ENCODE measurements at regions not wholly inside any gene's neighbourhood (a gene's known extent, or its start where the extent isn't known, plus 50 kb on each side); places are given as distances from the start of the nearest gene placed in this dataset.
"Not testable (repeated sequence)": the region's sequence is repeated elsewhere in the genome, so short reads cannot be mapped to it uniquely, and the experiment has no call there.

GRCh38 chr2:125004106-125004800 lies 979.2 kb downstream of the CNTNAP5 start:
- no peaks in the 10 kb centered on the region for H3K4me1 Mint-ChIP-seq
- H3K27ac Mint-ChIP-seq: no peak overlapping the region
- H3K4me3 Mint-ChIP-seq: no peak overlapping the region
- H3K27me3 Mint-ChIP-seq: no peaks in the 10 kb centered on the region
- no peak for ATAC-seq
- H3K9me3 Mint-ChIP-seq: peaks cover 4% of the 10 kb centered on the region
- no peaks in the 10 kb centered on the region for H3K36me3 Mint-ChIP-seq

GRCh38 chr2:125006676-125007075 lies 981.6 kb downstream of the CNTNAP5 start:
- Mint-ChIP-seq H3K4me1 (no peaks in the 10 kb centered on the region), H3K4me3 (no peak overlapping the region), H3K27me3 (no peaks in the 10 kb centered on the region), H3K9me3 (peaks cover 7% of the 10 kb centered on the region), H3K27ac (no peak overlapping the region), H3K36me3 (no peaks in the 10 kb centered on the region)
- ATAC-seq: no peak

- ATAC-seq, H3K27ac Mint-ChIP-seq, H3K4me1 Mint-ChIP-seq, H3K27me3 Mint-ChIP-seq, H3K36me3 Mint-ChIP-seq, H3K4me3 Mint-ChIP-seq: not testable (repeated sequence)
- peaks cover 22% of the 10 kb centered on the region for H3K9me3 Mint-ChIP-seq
These were observed 1003.6 kb downstream of the CNTNAP5 start for GRCh38 chr2:125028721-125029120.

GRCh38 chr2:125033871-125034270 lies 1008.8 kb downstream of the CNTNAP5 start:
- H3K27ac Mint-ChIP-seq: no peak overlapping the region
- no peaks in the 10 kb centered on the region for H3K4me1 Mint-ChIP-seq
- H3K36me3 Mint-ChIP-seq: no peaks in the 10 kb centered on the region
- H3K4me3 Mint-ChIP-seq: no peak overlapping the region
- H3K27me3 Mint-ChIP-seq: no peaks in the 10 kb centered on the region
- H3K9me3 Mint-ChIP-seq: peaks cover 18% of the 10 kb centered on the region
- no peak for ATAC-seq

- Mint-ChIP-seq H3K4me3 (no peak overlapping the region), H3K27me3 (no peaks in the 10 kb centered on the region), H3K9me3 (peaks cover 14% of the 10 kb centered on the region), H3K4me1 (no peaks in the 10 kb centered on the region), H3K27ac (no peak overlapping the region), H3K36me3 (no peaks in the 10 kb centered on the region)
- ATAC-seq: no peak
These were observed 1012.1 kb downstream of the CNTNAP5 start for GRCh38 chr2:125037135-125037653.

- Mint-ChIP-seq H3K4me3 (no peak overlapping the region), H3K27me3 (no peaks in the 10 kb centered on the region), H3K36me3 (no peaks in the 10 kb centered on the region), H3K27ac (no peak overlapping the region), H3K4me1 (no peaks in the 10 kb centered on the region), H3K9me3 (peaks cover 6% of the 10 kb centered on the region)
- no peak for ATAC-seq
These were observed 1016.8 kb downstream of the CNTNAP5 start for GRCh38 chr2:125041846-125042245.

GRCh38 chr2:125042727-125043126 lies 1017.6 kb downstream of the CNTNAP5 start:
- Mint-ChIP-seq H3K36me3 (no peaks in the 10 kb centered on the region), H3K9me3 (peaks cover 6% of the 10 kb centered on the region), H3K4me3 (no peak overlapping the region), H3K27ac (no peak overlapping the region), H3K4me1 (no peaks in the 10 kb centered on the region), H3K27me3 (no peaks in the 10 kb centered on the region)
- ATAC-seq: no peak

- no peak for ATAC-seq
- Mint-ChIP-seq H3K27ac (no peak overlapping the region), H3K9me3 (peaks cover 6% of the 10 kb centered on the region), H3K27me3 (no peaks in the 10 kb centered on the region), H3K36me3 (no peaks in the 10 kb centered on the region), H3K4me3 (no peak overlapping the region), H3K4me1 (no peaks in the 10 kb centered on the region)
These were observed 1045.8 kb downstream of the CNTNAP5 start for GRCh38 chr2:125070726-125071505.

- Mint-ChIP-seq H3K9me3 (peaks cover 6% of the 10 kb centered on the region), H3K36me3 (no peaks in the 10 kb centered on the region), H3K27me3 (no peaks in the 10 kb centered on the region), H3K4me3 (no peak overlapping the region), H3K4me1 (no peaks in the 10 kb centered on the region), H3K27ac (no peak overlapping the region)
- ATAC-seq: no peak
These were observed 1048.4 kb downstream of the CNTNAP5 start for GRCh38 chr2:125073440-125073839.

GRCh38 chr2:125085904-125086303 lies 1060.8 kb downstream of the CNTNAP5 start:
- peaks cover 14% of the 10 kb centered on the region for H3K9me3 Mint-ChIP-seq
- H3K4me3 Mint-ChIP-seq: no peak overlapping the region
- H3K27ac Mint-ChIP-seq: no peak overlapping the region
- no peaks in the 10 kb centered on the region for H3K27me3 Mint-ChIP-seq
- no peaks in the 10 kb centered on the region for H3K36me3 Mint-ChIP-seq
- ATAC-seq: no peak
- no peaks in the 10 kb centered on the region for H3K4me1 Mint-ChIP-seq

GRCh38 chr2:125086313-125087184 lies 1061.5 kb downstream of the CNTNAP5 start:
- Mint-ChIP-seq H3K4me1 (no peaks in the 10 kb centered on the region), H3K27ac (no peak overlapping the region), H3K4me3 (no peak overlapping the region), H3K9me3 (peaks cover 14% of the 10 kb centered on the region), H3K36me3 (no peaks in the 10 kb centered on the region), H3K27me3 (no peaks in the 10 kb centered on the region)
- ATAC-seq: no peak

- no peaks in the 10 kb centered on the region for H3K36me3 Mint-ChIP-seq
- H3K9me3 Mint-ChIP-seq: peaks cover 11% of the 10 kb centered on the region
- no peak overlapping the region for H3K4me3 Mint-ChIP-seq
- no peaks in the 10 kb centered on the region for H3K4me1 Mint-ChIP-seq
- H3K27ac Mint-ChIP-seq: no peak overlapping the region
- ATAC-seq: no peak
- H3K27me3 Mint-ChIP-seq: no peaks in the 10 kb centered on the region
These were observed 1067.4 kb downstream of the CNTNAP5 start for GRCh38 chr2:125092276-125093009.

GRCh38 chr2:125095826-125096225 lies 1070.7 kb downstream of the CNTNAP5 start:
- ATAC-seq: no peak
- Mint-ChIP-seq H3K4me3 (no peak overlapping the region), H3K9me3 (peaks cover 5% of the 10 kb centered on the region), H3K4me1 (no peaks in the 10 kb centered on the region), H3K27ac (no peak overlapping the region), H3K36me3 (no peaks in the 10 kb centered on the region), H3K27me3 (no peaks in the 10 kb centered on the region)

GRCh38 chr2:125106710-125107109 lies 1081.6 kb downstream of the CNTNAP5 start:
- no peak for ATAC-seq
- H3K27ac Mint-ChIP-seq: no peak overlapping the region
- peaks cover 10% of the 10 kb centered on the region for H3K9me3 Mint-ChIP-seq
- no peaks in the 10 kb centered on the region for H3K4me1 Mint-ChIP-seq
- H3K4me3 Mint-ChIP-seq: no peak overlapping the region
- H3K36me3 Mint-ChIP-seq: no peaks in the 10 kb centered on the region
- no peaks in the 10 kb centered on the region for H3K27me3 Mint-ChIP-seq

- ATAC-seq: no peak
- H3K9me3 Mint-ChIP-seq: peaks cover 7% of the 10 kb centered on the region
- no peaks in the 10 kb centered on the region for H3K4me1 Mint-ChIP-seq
- no peak overlapping the region for H3K27ac Mint-ChIP-seq
- H3K36me3 Mint-ChIP-seq: no peaks in the 10 kb centered on the region
- no peak overlapping the region for H3K4me3 Mint-ChIP-seq
- H3K27me3 Mint-ChIP-seq: no peaks in the 10 kb centered on the region
These were observed 1082.4 kb downstream of the CNTNAP5 start for GRCh38 chr2:125107446-125107845.
